WTC11 (cell line): ENCODE measurements at regions not wholly inside any gene's neighbourhood (a gene's known extent, or its start where the extent isn't known, plus 50 kb on each side); places are given as distances from the start of the nearest gene placed in this dataset.

Experiments
- ATAC-seq: fragments of 200-7000 bp; cut with Tn5 transposase; 2 replicates; pipeline ENCODE4 v1.10.0; 2021; ENCODE audit warnings: mild to moderate bottlenecking, moderate library complexity
- CTCF ChIA-PET: fragments of 300-600 bp; sonication (Branson Sonifier 250); formaldehyde crosslinking; loops from one replicate; lab custom pipeline; 2021; ENCODE audit warnings: antibody characterized with exemption; lab: Charles Lee
- POLR2A ChIA-PET: fragments of 350-600 bp; sonication (Branson Sonifier 250); formaldehyde crosslinking; loops from one replicate; lab custom pipeline; 2021; ENCODE audit warnings: antibody characterized with exemption; lab: Charles Lee
- DNase-seq: peaks from one replicate; pipeline ENCODE4 v3.0.0; 2021; ENCODE audit warnings: low spot score
- H3K27ac Mint-ChIP-seq: 2 replicates; pipeline ENCODE4 v1.8.0; 2021; ENCODE audit warnings: mixed read lengths
- H3K27me3 Mint-ChIP-seq: 2 replicates; pipeline ENCODE4 v1.8.0; 2021; ENCODE audit warnings: low read depth, mild to moderate bottlenecking, moderate library complexity, mixed read lengths
- H3K36me3 Mint-ChIP-seq: 2 replicates; pipeline ENCODE4 v1.8.0; 2021; ENCODE audit warnings: mixed read lengths
- H3K4me1 Mint-ChIP-seq: 2 replicates; pipeline ENCODE4 v1.8.0; 2022; ENCODE audit warnings: mixed read lengths
- H3K4me3 Mint-ChIP-seq: 2 replicates; pipeline ENCODE4 v1.8.0; 2021; ENCODE audit warnings: mild to moderate bottlenecking, moderate library complexity, mixed read lengths
- H3K9me3 Mint-ChIP-seq: 2 replicates; pipeline ENCODE4 v1.8.0; 2021; ENCODE audit warnings: mixed read lengths
- ATF3 ChIP-seq: sonication (generic); formaldehyde crosslinking; conservative IDR thresholded peaks from 2 replicates; pipeline ENCODE4 v1.8.1; 2022; ENCODE audit warnings: mild to moderate bottlenecking, missing genetic modification reagents
- E2F4 ChIP-seq: sonication (generic); formaldehyde crosslinking; IDR thresholded peaks from 2 replicates; pipeline ENCODE4 v1.8.1; 2022; ENCODE audit warnings: low read depth, mild to moderate bottlenecking, moderate library complexity, missing genetic modification reagents, borderline replicate concordance
- E2F5 ChIP-seq: sonication (generic); formaldehyde crosslinking; IDR thresholded peaks from 2 replicates; pipeline ENCODE4 v1.8.1; 2022; ENCODE audit warnings: mild to moderate bottlenecking, moderate library complexity, missing genetic modification reagents
- FOXK1 ChIP-seq: sonication (generic); formaldehyde crosslinking; IDR thresholded peaks from 2 replicates; pipeline ENCODE4 v1.8.0; 2022; ENCODE audit warnings: mild to moderate bottlenecking, moderate library complexity, missing genetic modification reagents
- GTF2I ChIP-seq: fragments of 250-450 bp; sonication (Bioruptor Pico); conservative IDR thresholded peaks from 2 replicates; pipeline ENCODE4 v1.4.0; 2021; ENCODE audit warnings: mild to moderate bottlenecking
- JAZF1 ChIP-seq: fragments of 250-450 bp; sonication (Bioruptor Pico); IDR thresholded peaks from 2 replicates; pipeline ENCODE4 v1.9.0; 2021; ENCODE audit warnings: moderate library complexity, mild to moderate bottlenecking, inconsistent platforms
- NFE2L1 ChIP-seq: sonication (generic); formaldehyde crosslinking; IDR thresholded peaks from 2 replicates; pipeline ENCODE4 v1.8.1; 2023; ENCODE audit warnings: missing genetic modification reagents
- NR3C1 ChIP-seq: sonication (generic); formaldehyde crosslinking; conservative IDR thresholded peaks from 2 replicates; pipeline ENCODE4 v1.8.1; 2023; ENCODE audit warnings: low read depth, mild to moderate bottlenecking, missing genetic modification reagents
- OVOL2 ChIP-seq: fragments of 250-450 bp; sonication (Bioruptor Pico); IDR thresholded peaks from 2 replicates; pipeline ENCODE4 v1.9.0; 2021; ENCODE audit warnings: mild to moderate bottlenecking, borderline replicate concordance
- PREB ChIP-seq: sonication (generic); formaldehyde crosslinking; IDR thresholded peaks from 2 replicates; pipeline ENCODE4 v1.8.1; 2022; ENCODE audit warnings: mild to moderate bottlenecking, missing genetic modification reagents, moderate library complexity, borderline replicate concordance
- ZNF219 ChIP-seq: sonication (generic); formaldehyde crosslinking; IDR thresholded peaks from 2 replicates; pipeline ENCODE4 v1.8.0; 2023; ENCODE audit warnings: missing genetic modification reagents, mild to moderate bottlenecking, borderline replicate concordance
- TF ChIP-seq, protein P1 (sequence below): sonication (generic); formaldehyde crosslinking; IDR thresholded peaks from 2 replicates; pipeline ENCODE4 v1.8.1; 2023; ENCODE audit warnings: mild to moderate bottlenecking, moderate library complexity, missing genetic modification reagents
- TF ChIP-seq, protein P2 (sequence below): fragments of 250-450 bp; sonication (Bioruptor Pico); IDR thresholded peaks from 2 replicates; pipeline ENCODE4 v2.1.2; 2022; ENCODE audit warnings: mild to moderate bottlenecking, moderate library complexity
- TF ChIP-seq, protein P3 (sequence below): sonication (generic); formaldehyde crosslinking; IDR thresholded peaks from 2 replicates; pipeline ENCODE4 v1.8.1; 2023; ENCODE audit warnings: mild to moderate bottlenecking, missing genetic modification reagents, borderline replicate concordance

DNA sequence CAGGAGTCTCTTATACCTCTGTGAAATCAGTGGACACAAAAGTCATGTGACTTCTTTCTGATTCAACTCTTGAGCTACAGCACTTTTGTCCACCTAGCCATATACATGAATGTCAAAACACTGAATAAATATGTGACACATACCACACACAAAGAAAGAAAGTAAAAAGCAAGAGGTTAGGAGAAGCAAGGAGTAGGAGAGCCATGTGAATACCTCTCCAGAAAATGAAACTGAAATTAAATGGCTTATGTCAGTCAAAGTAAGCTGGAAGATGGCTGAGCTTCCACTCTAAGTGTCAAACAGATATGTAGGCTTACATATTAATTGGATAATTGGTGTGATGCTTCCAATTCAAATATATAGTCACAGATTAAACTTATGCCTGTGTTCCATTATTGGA is 1050.5 kb downstream of the BCL11A start (continued):
- no peak for TF ChIP-seq ATF3

GRCh38 chr2:59490994-59491393 is 1062.5 kb downstream of the BCL11A start:
- Mint-ChIP-seq H3K4me1 (no peaks in the 10 kb centered on the region), H3K27me3 (no peaks in the 10 kb centered on the region), H3K4me3 (no peak overlapping the region), H3K27ac (no peak overlapping the region), H3K36me3 (peaks cover 21% of the 10 kb centered on the region), H3K9me3 (peaks cover 24% of the 10 kb centered on the region)
- TF ChIP-seq JAZF1 (CRISPR knock-in tag) (no peak), OVOL2 (no peak), PREB (no peak), NFE2L1 (CRISPR knock-in tag) (no peak), E2F4 (CRISPR knock-in tag) (no peak), E2F5 (CRISPR knock-in tag) (no peak), FOXK1 (CRISPR knock-in tag) (no peak), ZNF219 (CRISPR knock-in tag) (no peak), GTF2I (CRISPR knock-in tag) (no peak), NR3C1 (CRISPR knock-in tag) (no peak)
- TF ChIP-seq, protein P1, sequence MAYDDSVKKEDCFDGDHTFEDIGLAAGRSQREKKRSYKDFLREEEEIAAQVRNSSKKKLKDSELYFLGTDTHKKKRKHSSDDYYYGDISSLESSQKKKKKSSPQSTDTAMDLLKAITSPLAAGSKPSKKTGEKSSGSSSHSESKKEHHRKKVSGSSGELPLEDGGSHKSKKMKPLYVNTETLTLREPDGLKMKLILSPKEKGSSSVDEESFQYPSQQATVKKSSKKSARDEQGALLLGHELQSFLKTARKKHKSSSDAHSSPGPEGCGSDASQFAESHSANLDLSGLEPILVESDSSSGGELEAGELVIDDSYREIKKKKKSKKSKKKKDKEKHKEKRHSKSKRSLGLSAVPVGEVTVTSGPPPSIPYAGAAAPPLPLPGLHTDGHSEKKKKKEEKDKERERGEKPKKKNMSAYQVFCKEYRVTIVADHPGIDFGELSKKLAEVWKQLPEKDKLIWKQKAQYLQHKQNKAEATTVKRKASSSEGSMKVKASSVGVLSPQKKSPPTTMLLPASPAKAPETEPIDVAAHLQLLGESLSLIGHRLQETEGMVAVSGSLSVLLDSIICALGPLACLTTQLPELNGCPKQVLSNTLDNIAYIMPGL (CRISPR knock-in tag) = no peak
- TF ChIP-seq, protein P2, sequence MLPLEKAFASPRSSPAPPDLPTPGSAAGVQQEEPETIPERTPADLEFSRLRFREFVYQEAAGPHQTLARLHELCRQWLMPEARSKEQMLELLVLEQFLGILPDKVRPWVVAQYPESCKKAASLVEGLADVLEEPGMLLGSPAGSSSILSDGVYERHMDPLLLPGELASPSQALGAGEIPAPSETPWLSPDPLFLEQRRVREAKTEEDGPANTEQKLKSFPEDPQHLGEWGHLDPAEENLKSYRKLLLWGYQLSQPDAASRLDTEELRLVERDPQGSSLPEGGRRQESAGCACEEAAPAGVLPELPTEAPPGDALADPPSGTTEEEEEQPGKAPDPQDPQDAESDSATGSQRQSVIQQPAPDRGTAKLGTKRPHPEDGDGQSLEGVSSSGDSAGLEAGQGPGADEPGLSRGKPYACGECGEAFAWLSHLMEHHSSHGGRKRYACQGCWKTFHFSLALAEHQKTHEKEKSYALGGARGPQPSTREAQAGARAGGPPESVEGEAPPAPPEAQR (CRISPR knock-in tag) = no peak
- TF ChIP-seq, protein P3, sequence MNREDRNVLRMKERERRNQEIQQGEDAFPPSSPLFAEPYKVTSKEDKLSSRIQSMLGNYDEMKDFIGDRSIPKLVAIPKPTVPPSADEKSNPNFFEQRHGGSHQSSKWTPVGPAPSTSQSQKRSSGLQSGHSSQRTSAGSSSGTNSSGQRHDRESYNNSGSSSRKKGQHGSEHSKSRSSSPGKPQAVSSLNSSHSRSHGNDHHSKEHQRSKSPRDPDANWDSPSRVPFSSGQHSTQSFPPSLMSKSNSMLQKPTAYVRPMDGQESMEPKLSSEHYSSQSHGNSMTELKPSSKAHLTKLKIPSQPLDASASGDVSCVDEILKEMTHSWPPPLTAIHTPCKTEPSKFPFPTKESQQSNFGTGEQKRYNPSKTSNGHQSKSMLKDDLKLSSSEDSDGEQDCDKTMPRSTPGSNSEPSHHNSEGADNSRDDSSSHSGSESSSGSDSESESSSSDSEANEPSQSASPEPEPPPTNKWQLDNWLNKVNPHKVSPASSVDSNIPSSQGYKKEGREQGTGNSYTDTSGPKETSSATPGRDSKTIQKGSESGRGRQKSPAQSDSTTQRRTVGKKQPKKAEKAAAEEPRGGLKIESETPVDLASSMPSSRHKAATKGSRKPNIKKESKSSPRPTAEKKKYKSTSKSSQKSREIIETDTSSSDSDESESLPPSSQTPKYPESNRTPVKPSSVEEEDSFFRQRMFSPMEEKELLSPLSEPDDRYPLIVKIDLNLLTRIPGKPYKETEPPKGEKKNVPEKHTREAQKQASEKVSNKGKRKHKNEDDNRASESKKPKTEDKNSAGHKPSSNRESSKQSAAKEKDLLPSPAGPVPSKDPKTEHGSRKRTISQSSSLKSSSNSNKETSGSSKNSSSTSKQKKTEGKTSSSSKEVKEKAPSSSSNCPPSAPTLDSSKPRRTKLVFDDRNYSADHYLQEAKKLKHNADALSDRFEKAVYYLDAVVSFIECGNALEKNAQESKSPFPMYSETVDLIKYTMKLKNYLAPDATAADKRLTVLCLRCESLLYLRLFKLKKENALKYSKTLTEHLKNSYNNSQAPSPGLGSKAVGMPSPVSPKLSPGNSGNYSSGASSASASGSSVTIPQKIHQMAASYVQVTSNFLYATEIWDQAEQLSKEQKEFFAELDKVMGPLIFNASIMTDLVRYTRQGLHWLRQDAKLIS = no peak
- no peak for DNase-seq
- CTCF ChIA-PET = no interaction called here
- no peak for ATAC-seq
- POLR2A ChIA-PET = no interaction called here
